BLaER1 treated with 17β-estradiol and CSF1 and Interleukin-3, amounts not matched to agents 10 nM and 100 nM (cell line): ENCODE measurements at regions not wholly inside any gene's neighbourhood (a gene's known extent, or its start where the extent isn't known, plus 50 kb on each side); places are given as distances from the start of the nearest gene placed in this dataset.

Experiments
- H3K27ac ChIP-seq, 11 experiments: shearing (Covaris generic); formaldehyde crosslinking; 2 replicates each; pipeline ENCODE4 v1.8.1; 2022
- H3K27me3 ChIP-seq, 11 experiments: shearing (Covaris generic); formaldehyde crosslinking; 2 replicates each; pipeline ENCODE4 v1.8.1; 2022
- H3K36me3 ChIP-seq, 11 experiments: shearing (Covaris generic); formaldehyde crosslinking; 2 replicates each; pipeline ENCODE4 v1.8.1; 2022
- H3K4me1 ChIP-seq, 10 experiments: shearing (Covaris generic); formaldehyde crosslinking; 2 replicates each; pipeline ENCODE4 v1.8.1; 2022
- H3K4me2 ChIP-seq, 11 experiments: shearing (Covaris generic); formaldehyde crosslinking; 2 replicates each; pipeline ENCODE4 v1.8.1; 2022
- H3K4me3 ChIP-seq, 10 experiments: shearing (Covaris generic); formaldehyde crosslinking; 2 replicates each; pipeline ENCODE4 v1.8.1; 2022
- H3K9ac ChIP-seq, 11 experiments: shearing (Covaris generic); formaldehyde crosslinking; 2 replicates each; pipeline ENCODE4 v1.8.1; 2022
- H3K9me3 ChIP-seq, 11 experiments: shearing (Covaris generic); formaldehyde crosslinking; replicated peaks in 1 of 11; 2 replicates each; pipeline ENCODE4 v1.8.1; 2022
- H4K20me1 ChIP-seq, 11 experiments: shearing (Covaris generic); formaldehyde crosslinking; 2 replicates each; pipeline ENCODE4 v1.8.1; 2022
- Cebpa-rat ChIP-seq, 11 experiments: shearing (Covaris generic); IDR thresholded peaks; 2 replicates each; pipeline ENCODE4 v1.8.1; 2022

GRCh38 chr10:22875581-22875980 lies 52.3 kb upstream of the ARMC3 start:
- Histone ChIP-seq H3K4me2 (no peak overlapping the region), H3K36me3 (no peaks in the 10 kb centered on the region)

GRCh38 chr10:22874189-22874854 lies 53.5 kb upstream of the ARMC3 start:
- Histone ChIP-seq H3K36me3 (no peaks in the 10 kb centered on the region), H3K4me3 (no peak overlapping the region), H4K20me1 (no peaks in the 10 kb centered on the region), H3K27ac (no peak overlapping the region), H3K27me3 (no peaks in the 10 kb centered on the region), H3K9ac (no peak overlapping the region), H3K4me2 (no peak overlapping the region), H3K4me1 (no peaks in the 10 kb centered on the region), H3K9me3 (no peaks in the 10 kb centered on the region)
- TF ChIP-seq Cebpa-rat (IDR thresholded peaks at IDR 0.05), result no peak

More at GRCh38 chr10:22875581-22875980, 52.3 kb upstream of the ARMC3 start:
- H3K4me1 ChIP-seq, result no peaks in the 10 kb centered on the region
- H3K27me3 ChIP-seq, result no peaks in the 10 kb centered on the region
- H4K20me1 ChIP-seq, result no peaks in the 10 kb centered on the region
- no peak overlapping the region for H3K9ac ChIP-seq
- H3K9me3 ChIP-seq, result peaks cover under 1 to 4% (median 2%) of the 10 kb centered on the region in 11 experiments; a peak in 17 of 22 replicates
- H3K4me3 ChIP-seq, result no peak overlapping the region
- no peak overlapping the region for H3K27ac ChIP-seq
- TF ChIP-seq Cebpa-rat (IDR thresholded peaks at IDR 0.05), result no peak

- no peaks in the 10 kb centered on the region for H3K36me3 ChIP-seq
- TF ChIP-seq Cebpa-rat (IDR thresholded peaks at IDR 0.05), result no peak
- H3K4me3 ChIP-seq, result no peak overlapping the region
- no peaks in the 10 kb centered on the region for H4K20me1 ChIP-seq
- no peaks in the 10 kb centered on the region for H3K27me3 ChIP-seq
- H3K27ac ChIP-seq, result no peak overlapping the region
- H3K9ac ChIP-seq, result no peak overlapping the region
- no peak overlapping the region for H3K4me2 ChIP-seq
- no peaks in the 10 kb centered on the region for H3K9me3 ChIP-seq
- peaks cover 24 to 33% (median 29%) of the 10 kb centered on the region in 10 experiments for H3K4me1 ChIP-seq
Observed at GRCh38 chr10:22856444-22857074, 71.3 kb upstream of the ARMC3 start.

GRCh38 chr10:22854935-22855421 lies 72.9 kb upstream of the ARMC3 start:
- Histone ChIP-seq H4K20me1 (no peaks in the 10 kb centered on the region), H3K27ac (no peak overlapping the region), H3K27me3 (no peaks in the 10 kb centered on the region), H3K9ac (no peak overlapping the region), H3K4me3 (no peak overlapping the region), H3K36me3 (no peaks in the 10 kb centered on the region), H3K4me2 (peak overlapping the region; percentile 1 to 74 (median 42); a peak in 18 of 22 replicates), H3K9me3 (no peaks in the 10 kb centered on the region), H3K4me1 (peaks cover 24 to 33% (median 29%) of the 10 kb centered on the region in 10 experiments)
- no peak for TF ChIP-seq Cebpa-rat (IDR thresholded peaks at IDR 0.05)

- Histone ChIP-seq H3K9ac (no peak overlapping the region), H3K4me3 (no peak overlapping the region), H3K4me2 (peak overlapping the region in 10 of 11 experiments; percentile 27 to 85 (median 58); a peak in 19 of 22 replicates), H3K9me3 (no peaks in the 10 kb centered on the region), H3K27ac (no peak overlapping the region), H4K20me1 (no peaks in the 10 kb centered on the region), H3K27me3 (no peaks in the 10 kb centered on the region), H3K4me1 (peaks cover 24 to 33% (median 29%) of the 10 kb centered on the region in 10 experiments), H3K36me3 (no peaks in the 10 kb centered on the region)
- no peak for TF ChIP-seq Cebpa-rat (IDR thresholded peaks at IDR 0.05)
Observed at GRCh38 chr10:22853906-22854447, 73.9 kb upstream of the ARMC3 start.

GRCh38 chr10:22852712-22853353 lies 75.0 kb upstream of the ARMC3 start:
- H3K4me2 ChIP-seq, result peak overlapping the region; percentile 27 to 85 (median 47)
- H3K27ac ChIP-seq, result no peak overlapping the region
- no peak overlapping the region for H3K9ac ChIP-seq
- H3K4me1 ChIP-seq, result peaks cover 24 to 33% (median 29%) of the 10 kb centered on the region in 10 experiments
- no peak for TF ChIP-seq Cebpa-rat (IDR thresholded peaks at IDR 0.05)
- H3K4me3 ChIP-seq, result 0 out of 20 replicates have a peak overlapping the region, but pooled peaks of 1 of the 10 experiments have one; percentile 8
- H3K36me3 ChIP-seq, result no peaks in the 10 kb centered on the region
- H3K27me3 ChIP-seq, result no peaks in the 10 kb centered on the region
- H4K20me1 ChIP-seq, result no peaks in the 10 kb centered on the region
- no peaks in the 10 kb centered on the region for H3K9me3 ChIP-seq

- Histone ChIP-seq H3K27ac (no peak overlapping the region), H3K4me1 (peaks cover 24 to 33% (median 29%) of the 10 kb centered on the region in 10 experiments), H3K36me3 (no peaks in the 10 kb centered on the region), H3K4me2 (no peak overlapping the region), H4K20me1 (no peaks in the 10 kb centered on the region), H3K9me3 (no peaks in the 10 kb centered on the region), H3K4me3 (no peak overlapping the region), H3K9ac (no peak overlapping the region), H3K27me3 (no peaks in the 10 kb centered on the region)
- TF ChIP-seq Cebpa-rat (IDR thresholded peaks at IDR 0.05), result no peak
Observed at GRCh38 chr10:22851865-22852239, 76.0 kb upstream of the ARMC3 start.

- no peak for TF ChIP-seq Cebpa-rat (IDR thresholded peaks at IDR 0.05)
- no peaks in the 10 kb centered on the region for H4K20me1 ChIP-seq
- no peaks in the 10 kb centered on the region for H3K9me3 ChIP-seq
- no peaks in the 10 kb centered on the region for H3K27me3 ChIP-seq
- no peak overlapping the region for H3K4me2 ChIP-seq
- H3K4me3 ChIP-seq, result no peak overlapping the region
- H3K36me3 ChIP-seq, result no peaks in the 10 kb centered on the region
- H3K27ac ChIP-seq, result no peak overlapping the region
- peaks cover 24 to 32% (median 28%) of the 10 kb centered on the region in 10 experiments for H3K4me1 ChIP-seq
- H3K9ac ChIP-seq, result no peak overlapping the region
Observed at GRCh38 chr10:22850541-22850940, 77.3 kb upstream of the ARMC3 start.
